ENCODE measurements at regions not wholly inside any gene's neighbourhood (a gene's known extent, or its start where the extent isn't known, plus 50 kb on each side); places are given as distances from the start of the nearest gene placed in this dataset.

GRCh38 chrX:96373047-96373355 is 311.6 kb upstream of the DIAPH2 start:
- Histone ChIP-seq H3K79me2 (ENCODE audit: control insufficient read depth, insufficient read depth, low read length) (no peaks in the 10 kb centered on the region), H2AFZ (ENCODE audit: control insufficient read depth, low read depth, low read length) (no peak overlapping the region), H3K9ac (ENCODE audit: control insufficient read depth, insufficient read depth, low read length) (no peak overlapping the region), H3K9me3 (replicated peaks; ENCODE audit: control insufficient read depth, insufficient read depth, low read length) (no peaks in the 10 kb centered on the region), H3K4me3 (no peak overlapping the region), H3K4me1 (ENCODE audit: control insufficient read depth, insufficient read depth, low read length) (no peaks in the 10 kb centered on the region), H3K36me3 (ENCODE audit: control insufficient read depth in 2 of 2, insufficient read depth in 2 of 2, low read length in 1 of 2) (no peaks in the 10 kb centered on the region), H4K20me1 (ENCODE audit: control insufficient read depth, insufficient read depth) (no peaks in the 10 kb centered on the region), H3K27me3 (replicated peaks in 1 of 2; ENCODE audit: control insufficient read depth in 2 of 2, insufficient read depth in 2 of 2, low read length in 1 of 2) (no peaks in the 10 kb centered on the region), H3K27ac (ENCODE audit: control insufficient read depth, insufficient read depth) (no peak overlapping the region), H3K4me2 (ENCODE audit: control insufficient read depth, insufficient read depth) (no peak overlapping the region; the same call in 1 of the 2 replicates)
- SMC1A ChIA-PET (ENCODE audit: uncharacterized antibody, unreplicated experiment) = interaction anchor here (0.9 kb wide), 1 partner anchor 397 kb away, joined by 3 read pairs; no protein-coding TSS in a partner anchor
- no TSS peak for BruUV-seq (replicated peaks)
- RAD21 ChIA-PET (ENCODE audit: unreplicated experiment) = interaction anchor here (1.0 kb wide), 1 partner anchor 178 kb away, joined by 3 read pairs; no protein-coding TSS in a partner anchor
- DNase-seq (ENCODE audit: low read depth, low spot score) = no peak
- no peak for FAIRE-seq
- in situ Hi-C loops (cut with MboI) = no loop called here
- no peak for TF ChIP-seq HDGF (IDR thresholded peaks at IDR 0.05)
- TF ChIP-seq IKZF1 (conservative IDR thresholded peaks at IDR 0.05) = no peak
- TF ChIP-seq SMAD5 (IDR thresholded peaks at IDR 0.05; ENCODE audit: low read depth) = no peak
- TF ChIP-seq NR2F1 (conservative IDR thresholded peaks at IDR 0.05) = no peak
- TF ChIP-seq ELK1 (IDR thresholded peaks at IDR 0.05; ENCODE audit: low read depth, low read length) = no peak
- TF ChIP-seq ESRRA (IDR thresholded peaks at IDR 0.05; ENCODE audit: low read length) = no peak
- TF ChIP-seq ATF7 (IDR thresholded peaks at IDR 0.05; ENCODE audit: low read depth) = no peak
- TF ChIP-seq REST (IDR thresholded peaks at IDR 0.05; ENCODE audit: low read depth, low read length) = no peak
- no peak for TF ChIP-seq WRNIP1 (IDR thresholded peaks at IDR 0.05; ENCODE audit: borderline replicate concordance, low read depth, low read length)
- no peak for TF ChIP-seq CBFB (IDR thresholded peaks at IDR 0.05; ENCODE audit: low read depth)
- TF ChIP-seq EGR1 (IDR thresholded peaks at IDR 0.05; ENCODE audit: borderline replicate concordance in 1 of 2, low read depth in 2 of 2, low read length in 2 of 2) = no peak
- no peak for TF ChIP-seq TCF12 (IDR thresholded peaks at IDR 0.05; ENCODE audit: low read depth, low read length)
- TF ChIP-seq SKIL (IDR thresholded peaks at IDR 0.05; ENCODE audit: low read depth, poor library complexity, severe bottlenecking) = no peak
- TF ChIP-seq ZNF622 (IDR thresholded peaks at IDR 0.05) = no peak
- TF ChIP-seq SMARCA5 (IDR thresholded peaks at IDR 0.05) = no peak
- no peak for TF ChIP-seq USF2 (IDR thresholded peaks at IDR 0.05; ENCODE audit: borderline replicate concordance, low read depth, low read length)
- no peak for TF ChIP-seq TAF1 (IDR thresholded peaks at IDR 0.05; ENCODE audit: borderline replicate concordance, low read depth, low read length)
- no peak for TF ChIP-seq NBN (IDR thresholded peaks at IDR 0.05)
- no peak for TF ChIP-seq KAT2A (conservative IDR thresholded peaks at IDR 0.05; ENCODE audit: control insufficient read depth, low read depth, low read length)
- CTCF ChIA-PET = interaction anchor here (0.9 to 1.6 kb wide), 4 partner anchors 22 to 1312 kb away, joined by 3 to 4 read pairs (median 4); no protein-coding TSS in a partner anchor
- peak; percentile 21; the same call in 1 of the 3 replicates for ATAC-seq
- POLR2A ChIA-PET = no interaction called here
- intact Hi-C loops (cut with micrococcal nuclease; ENCODE audit: unreplicated experiment) = loop anchor here (10.0 kb wide), 1 partner anchor 392 kb away; no protein-coding TSS in a partner anchor
- 38% methylated on average over 4 of the region's 4 CpGs for WGBS (ENCODE audit: insufficient coverage, insufficient replicate concordance, low lambda C conversion rate, missing lambda C conversion rate)

Data from GM12878 (cell line).